A549 (cell line): ENCODE measurements at regions not wholly inside any gene's neighbourhood (a gene's known extent, or its start where the extent isn't known, plus 50 kb on each side); places are given as distances from the start of the nearest gene placed in this dataset.

Experiments used
- ATAC-seq, 2 experiments: fragments of 200-7000 bp in 1 of 2; fragments of >200 bp in 1 of 2; cut with Nextera tagmentation in 1 of 2; cut with Tn5 transposase in 1 of 2; 3 replicates each; pipeline versions ENCODE4 v1.8.0 to v1.9.1; 2018 to 2020; ENCODE audit warnings: mild to moderate bottlenecking in 1 of 2, moderate library complexity in 1 of 2
- CTCF ChIA-PET: fragments of 300-600 bp; sonication (Branson Sonifier 250); formaldehyde crosslinking; extraction: SDS; loops from one replicate; lab custom pipeline; 2021; ENCODE audit warnings: antibody characterized with exemption, inconsistent platforms; lab: Yijun Ruan, JAX
- POLR2A ChIA-PET: fragments of 350-600 bp; formaldehyde crosslinking; extraction: SDS; loops from one replicate; lab custom pipeline; 2021; ENCODE audit warnings: antibody characterized with exemption, inconsistent platforms; lab: Yijun Ruan, JAX
- DNase-seq, 2 experiments: peaks; one replicate each; pipeline versions ENCODE4 v3.0.0 to v3.0.0-alpha.2; 2011 to 2016; ENCODE audit warnings: low read depth in 1 of 2, low spot score in 1 of 2
- FAIRE-seq: peaks from 2 replicates; lab custom pipeline; 2011; peaks lifted over from hg19 to GRCh38; lab: Jason Lieb, UNC
- H3K27ac ChIP-seq, 2 experiments: fragments of >200 bp; sonication (Bioruptor Twin); formaldehyde crosslinking; 3 replicates each; pipeline ENCODE4 v1.5.1; 2016 to 2017
- H3K4me1 ChIP-seq: fragments of >200 bp; sonication (Bioruptor Twin); formaldehyde crosslinking; 3 replicates; pipeline ENCODE4 v1.6.1; 2016
- H3K4me2 ChIP-seq: fragments of >200 bp; sonication (Bioruptor Twin); formaldehyde crosslinking; 3 replicates; pipeline ENCODE4 v1.6.1; 2016
- H3K4me3 ChIP-seq: fragments of >200 bp; sonication (Bioruptor Twin); formaldehyde crosslinking; 3 replicates; pipeline ENCODE4 v1.5.1; 2016
- H3K9me3 ChIP-seq: fragments of >200 bp; sonication (Bioruptor Twin); formaldehyde crosslinking; 3 replicates; pipeline ENCODE4 v1.6.1; 2016
- ATOH8 ChIP-seq: fragments of 250-450 bp; sonication (Bioruptor Pico); IDR thresholded peaks from 2 replicates; pipeline ENCODE4 v1.5.0; 2020; ENCODE audit warnings: low read depth, mild to moderate bottlenecking, moderate library complexity
- CBX8 ChIP-seq: fragments of 200-600 bp; sonication (generic); IDR thresholded peaks from 2 replicates; pipeline ENCODE4 v1.6.1; 2016
- CEBPB ChIP-seq, 2 experiments: fragments of >200 bp in 1 of 2; sonication (Bioruptor Twin) in 1 of 2; formaldehyde crosslinking in 1 of 2; IDR thresholded peaks; 2 replicates each; pipeline ENCODE4 v1.6.1; 2012 to 2016
- CHD4 ChIP-seq: fragments of 200-600 bp; sonication (generic); IDR thresholded peaks from 2 replicates; pipeline ENCODE4 v1.6.1; 2016; ENCODE audit warnings: antibody characterized with exemption, mild to moderate bottlenecking, borderline replicate concordance
- EHF ChIP-seq: fragments of 250-450 bp; sonication (Bioruptor Pico); IDR thresholded peaks from 2 replicates; pipeline ENCODE4 v1.5.0; 2020; ENCODE audit warnings: mild to moderate bottlenecking
- EHMT2 ChIP-seq: fragments of 200-600 bp; sonication (generic); IDR thresholded peaks from 2 replicates; pipeline ENCODE4 v1.6.1; 2016; ENCODE audit warnings: antibody characterized with exemption, low read depth, mild to moderate bottlenecking, moderate library complexity
- EP300 ChIP-seq, 2 experiments: fragments of >200 bp; sonication (Bioruptor Twin); formaldehyde crosslinking; IDR thresholded peaks; 2 replicates in 1 of 2; 3 replicates in 1 of 2; pipeline ENCODE4 v1.6.1; 2016 to 2017
- ESRRA ChIP-seq: fragments of 150-350 bp; IDR thresholded peaks from 2 replicates; pipeline ENCODE4 v1.6.1; 2014; ENCODE audit warnings: mild to moderate bottlenecking, low read length, borderline replicate concordance
- FOSB ChIP-seq: fragments of 250-450 bp; sonication (Bioruptor Pico); IDR thresholded peaks from 2 replicates; pipeline ENCODE4 v1.5.0; 2020; ENCODE audit warnings: mild to moderate bottlenecking, moderate library complexity
- FOXS1 ChIP-seq: fragments of 250-450 bp; sonication (Bioruptor Pico); IDR thresholded peaks from 2 replicates; pipeline ENCODE4 v1.5.0; 2020; ENCODE audit warnings: mild to moderate bottlenecking, moderate library complexity
- HES2 ChIP-seq: fragments of >200 bp; sonication (Bioruptor Twin); formaldehyde crosslinking; IDR thresholded peaks from 2 replicates; pipeline ENCODE4 v1.6.1; 2016
- JUN ChIP-seq, 2 experiments: fragments of >200 bp; sonication (Bioruptor Twin); formaldehyde crosslinking; IDR thresholded peaks; 2 replicates in 1 of 2; 3 replicates in 1 of 2; pipeline ENCODE4 v1.6.1; 2016 to 2017
- KDM5A ChIP-seq: fragments of 200-600 bp; sonication (generic); IDR thresholded peaks from 2 replicates; pipeline ENCODE4 v1.6.1; 2016; ENCODE audit warnings: antibody characterized with exemption, mild to moderate bottlenecking
- MAFK ChIP-seq: fragments of 450-650 bp; IDR thresholded peaks from 2 replicates; pipeline ENCODE4 v1.6.1; 2014; ENCODE audit not compliant: partially characterized antibody
- NFE2L2 ChIP-seq: fragments of 150-350 bp; conservative IDR thresholded peaks from 2 replicates; pipeline ENCODE4 v1.6.1; 2014; ENCODE audit warnings: low read length
- NPAS2 ChIP-seq: fragments of 250-450 bp; sonication (Bioruptor Pico); IDR thresholded peaks from 2 replicates; pipeline ENCODE4 v1.8.0; 2022; ENCODE audit warnings: mild to moderate bottlenecking, moderate library complexity, borderline replicate concordance
- PBX3 ChIP-seq: IDR thresholded peaks from 2 replicates; pipeline ENCODE4 v1.6.1; 2012
- POLR2A ChIP-seq: IDR thresholded peaks from 2 replicates; pipeline ENCODE4 v1.6.1; 2012; ENCODE audit warnings: mild to moderate bottlenecking, low read length
- RAD21 ChIP-seq, 2 experiments: fragments of >200 bp in 1 of 2; sonication (Bioruptor Twin) in 1 of 2; formaldehyde crosslinking in 1 of 2; IDR thresholded peaks in 1 of 2; conservative IDR thresholded peaks in 1 of 2; 2 replicates in 1 of 2; 3 replicates in 1 of 2; pipeline ENCODE4 v1.6.1; 2012 to 2018; ENCODE audit warnings: inconsistent platforms in 1 of 2
- RARB ChIP-seq: fragments of 250-450 bp; sonication (Bioruptor Pico); IDR thresholded peaks from 2 replicates; pipeline ENCODE4 v1.8.0; 2021; ENCODE audit warnings: mild to moderate bottlenecking, moderate library complexity
- RCOR1 ChIP-seq: fragments of 150-350 bp; IDR thresholded peaks from 2 replicates; pipeline ENCODE4 v1.6.1; 2014; ENCODE audit warnings: antibody characterized with exemption, low read length, low read depth
- SREBF2 ChIP-seq: fragments of 450-650 bp; IDR thresholded peaks from 2 replicates; pipeline ENCODE4 v1.6.1; 2014; ENCODE audit warnings: mild to moderate bottlenecking, moderate library complexity
- TFCP2L1 ChIP-seq: fragments of 250-450 bp; sonication (Bioruptor Pico); IDR thresholded peaks from 2 replicates; pipeline ENCODE4 v1.5.0; 2021; ENCODE audit warnings: mild to moderate bottlenecking
- TP53 ChIP-seq: fragments of 250-450 bp; sonication (Bioruptor Pico); IDR thresholded peaks from 2 replicates; pipeline ENCODE4 v1.5.0; 2021; ENCODE audit warnings: mild to moderate bottlenecking, moderate library complexity
- USF2 ChIP-seq: fragments of 450-650 bp; IDR thresholded peaks from 2 replicates; pipeline ENCODE4 v1.6.1; 2014; ENCODE audit warnings: antibody characterized with exemption
- ZFP36 ChIP-seq: fragments of 450-650 bp; IDR thresholded peaks from 2 replicates; pipeline ENCODE4 v1.6.1; 2014; ENCODE audit warnings: borderline replicate concordance; ENCODE audit not compliant: partially characterized antibody
- ZNF302 ChIP-seq: fragments of 250-450 bp; sonication (Bioruptor Pico); IDR thresholded peaks from 2 replicates; pipeline ENCODE4 v1.9.0; 2021; ENCODE audit warnings: inconsistent platforms, mild to moderate bottlenecking, moderate library complexity
- ZSCAN20 ChIP-seq: fragments of 250-450 bp; sonication (Bioruptor Pico); IDR thresholded peaks from 2 replicates; pipeline ENCODE4 v1.8.0; 2022; ENCODE audit warnings: mild to moderate bottlenecking, moderate library complexity
- WGBS: methylation state at CpG from one replicate; pipeline ENCODE4 v1.1.6; 2017; ENCODE audit errors: missing lambda C conversion rate; 5-methylcytosine and 5-hydroxymethylcytosine counted together

- TF ChIP-seq NPAS2 (CRISPR knock-in tag) (no peak), TP53 (CRISPR knock-in tag) (no peak), POLR2A (no peak), CEBPB (IDR thresholded peaks at IDR 0.05) (no peak), USF2 (no peak), KDM5A (no peak), MAFK (no peak), ESRRA (no peak), EHMT2 (no peak), ZSCAN20 (CRISPR knock-in tag) (no peak), JUN (IDR thresholded peaks at IDR 0.05) (no peak), RARB (CRISPR knock-in tag) (no peak), FOXS1 (CRISPR knock-in tag) (no peak), ZFP36 (no peak)
- TF ChIP-seq, all 56 proteins: peak for 0
- no peak for ATAC-seq
- POLR2A ChIA-PET, result no interaction called here
Measured at GRCh38 chr16:52123061-52123839, 423.7 kb downstream of the TOX3 start.

GRCh38 chr16:52117171-52117570 lies 429.8 kb downstream of the TOX3 start:
- ATAC-seq (no peak), FAIRE-seq (no peak), DNase-seq (no peak)
- Histone ChIP-seq H3K4me2 (no peak overlapping the region), H3K4me1 (no peaks in the 10 kb centered on the region), H3K9me3 (peaks cover 3% of the 10 kb centered on the region; the same call in 1 of the 3 replicates), H3K27ac (no peak overlapping the region), H3K4me3 (no peak overlapping the region)
- 0% methylated on average over 2 of the region's 2 CpGs for WGBS
- POLR2A ChIA-PET, result no interaction called here
- no peak for TF ChIP-seq KDM5A
- TF ChIP-seq RCOR1, result no peak
- no peak for TF ChIP-seq HES2
- no peak for TF ChIP-seq TFCP2L1 (CRISPR knock-in tag)
- no peak for TF ChIP-seq EHF (CRISPR knock-in tag)
- no peak for TF ChIP-seq USF2
- no peak for TF ChIP-seq MAFK
- TF ChIP-seq SREBF2, result no peak
- no peak for TF ChIP-seq NFE2L2
- TF ChIP-seq FOSB (CRISPR knock-in tag), result no peak
- TF ChIP-seq PBX3, result no peak
- no peak for TF ChIP-seq EP300 (IDR thresholded peaks at IDR 0.05)
- no peak for TF ChIP-seq ZNF302 (CRISPR knock-in tag)
- TF ChIP-seq POLR2A, result no peak
- TF ChIP-seq RAD21 (conservative IDR thresholded peaks at IDR 0.05 in 1 of 2, IDR thresholded peaks at IDR 0.05 in 1 of 2), result no peak
- TF ChIP-seq ATOH8 (CRISPR knock-in tag), result no peak
- no peak for TF ChIP-seq ESRRA
- TF ChIP-seq CHD4, result no peak
- no peak for TF ChIP-seq ZSCAN20 (CRISPR knock-in tag)
- TF ChIP-seq CBX8, result no peak
- TF ChIP-seq, all 56 proteins: peak for 0
- CTCF ChIA-PET, result no interaction called here

More at GRCh38 chr16:52123061-52123839, 423.7 kb downstream of the TOX3 start:
- WGBS, result 0% methylated on average over 2 of the region's 2 CpGs
- CTCF ChIA-PET, result no interaction called here
- Histone ChIP-seq H3K9me3 (peaks cover 3% of the 10 kb centered on the region; the same call in 1 of the 3 replicates), H3K4me3 (no peak overlapping the region), H3K4me2 (no peak overlapping the region), H3K4me1 (no peaks in the 10 kb centered on the region), H3K27ac (no peak overlapping the region)
- FAIRE-seq (no peak), DNase-seq (no peak)
